A549 (cell line): ENCODE measurements at regions not wholly inside any gene's neighbourhood (a gene's known extent, or its start where the extent isn't known, plus 50 kb on each side); places are given as distances from the start of the nearest gene placed in this dataset.

Experiments
- ATAC-seq, 2 experiments: fragments of 200-7000 bp in 1 of 2; fragments of >200 bp in 1 of 2; cut with Nextera tagmentation in 1 of 2; cut with Tn5 transposase in 1 of 2; 3 replicates each; pipeline versions ENCODE4 v1.8.0 to v1.9.1; 2018 to 2020; ENCODE audit warnings: mild to moderate bottlenecking in 1 of 2, moderate library complexity in 1 of 2
- CTCF ChIA-PET: fragments of 300-600 bp; sonication (Branson Sonifier 250); formaldehyde crosslinking; extraction: SDS; loops from one replicate; lab custom pipeline; 2021; ENCODE audit warnings: antibody characterized with exemption, inconsistent platforms; lab: Yijun Ruan, JAX
- POLR2A ChIA-PET: fragments of 350-600 bp; formaldehyde crosslinking; extraction: SDS; loops from one replicate; lab custom pipeline; 2021; ENCODE audit warnings: antibody characterized with exemption, inconsistent platforms; lab: Yijun Ruan, JAX
- DNase-seq, 2 experiments: peaks; one replicate each; pipeline versions ENCODE4 v3.0.0 to v3.0.0-alpha.2; 2011 to 2016; ENCODE audit warnings: low read depth in 1 of 2, low spot score in 1 of 2
- FAIRE-seq: peaks from 2 replicates; lab custom pipeline; 2011; peaks lifted over from hg19 to GRCh38; lab: Jason Lieb, UNC
- H3K27ac ChIP-seq, 2 experiments: fragments of >200 bp; sonication (Bioruptor Twin); formaldehyde crosslinking; 3 replicates each; pipeline ENCODE4 v1.5.1; 2016 to 2017
- H3K4me1 ChIP-seq: fragments of >200 bp; sonication (Bioruptor Twin); formaldehyde crosslinking; 3 replicates; pipeline ENCODE4 v1.6.1; 2016
- H3K4me2 ChIP-seq: fragments of >200 bp; sonication (Bioruptor Twin); formaldehyde crosslinking; 3 replicates; pipeline ENCODE4 v1.6.1; 2016
- H3K4me3 ChIP-seq: fragments of >200 bp; sonication (Bioruptor Twin); formaldehyde crosslinking; 3 replicates; pipeline ENCODE4 v1.5.1; 2016
- H3K9me3 ChIP-seq: fragments of >200 bp; sonication (Bioruptor Twin); formaldehyde crosslinking; 3 replicates; pipeline ENCODE4 v1.6.1; 2016
- ATOH8 ChIP-seq: fragments of 250-450 bp; sonication (Bioruptor Pico); IDR thresholded peaks from 2 replicates; pipeline ENCODE4 v1.5.0; 2020; ENCODE audit warnings: low read depth, mild to moderate bottlenecking, moderate library complexity
- BHLHE40 ChIP-seq: IDR thresholded peaks from 2 replicates; pipeline ENCODE4 v1.6.1; 2012; ENCODE audit warnings: low read depth, low read length, inconsistent platforms
- CHD2 ChIP-seq: fragments of 150-350 bp; IDR thresholded peaks from 2 replicates; pipeline ENCODE4 v1.6.1; 2014; ENCODE audit warnings: low read length; ENCODE audit not compliant: partially characterized antibody
- CHD4 ChIP-seq: fragments of 200-600 bp; sonication (generic); IDR thresholded peaks from 2 replicates; pipeline ENCODE4 v1.6.1; 2016; ENCODE audit warnings: antibody characterized with exemption, mild to moderate bottlenecking, borderline replicate concordance
- CTCF ChIP-seq: fragments of >200 bp; sonication (Bioruptor Twin); formaldehyde crosslinking; IDR thresholded peaks from 3 replicates; pipeline ENCODE4 v1.5.1; 2016
- EHF ChIP-seq: fragments of 250-450 bp; sonication (Bioruptor Pico); IDR thresholded peaks from 2 replicates; pipeline ENCODE4 v1.5.0; 2020; ENCODE audit warnings: mild to moderate bottlenecking
- EHMT2 ChIP-seq: fragments of 200-600 bp; sonication (generic); IDR thresholded peaks from 2 replicates; pipeline ENCODE4 v1.6.1; 2016; ENCODE audit warnings: antibody characterized with exemption, low read depth, mild to moderate bottlenecking, moderate library complexity
- ELK1 ChIP-seq: fragments of 150-350 bp; IDR thresholded peaks from 2 replicates; pipeline ENCODE4 v1.6.1; 2014; ENCODE audit warnings: low read depth, mild to moderate bottlenecking, low read length
- FOXS1 ChIP-seq: fragments of 250-450 bp; sonication (Bioruptor Pico); IDR thresholded peaks from 2 replicates; pipeline ENCODE4 v1.5.0; 2020; ENCODE audit warnings: mild to moderate bottlenecking, moderate library complexity
- GATA3 ChIP-seq: IDR thresholded peaks from 2 replicates; pipeline ENCODE4 v1.6.1; 2012; ENCODE audit warnings: borderline replicate concordance
- HDAC2 ChIP-seq: fragments of 200-600 bp; sonication (generic); IDR thresholded peaks from 2 replicates; pipeline ENCODE4 v1.6.1; 2016
- HEYL ChIP-seq: fragments of 250-450 bp; sonication (Bioruptor Pico); IDR thresholded peaks from 2 replicates; pipeline ENCODE4 v1.8.0; 2021; ENCODE audit warnings: mild to moderate bottlenecking, moderate library complexity
- HMGXB4 ChIP-seq: fragments of 250-450 bp; sonication (Bioruptor Pico); IDR thresholded peaks from 2 replicates; pipeline ENCODE4 v1.5.0; 2021; ENCODE audit warnings: mild to moderate bottlenecking, moderate library complexity, borderline replicate concordance
- HOXA7 ChIP-seq: fragments of 250-450 bp; sonication (Bioruptor Pico); IDR thresholded peaks from 2 replicates; pipeline ENCODE4 v1.5.0; 2020; ENCODE audit warnings: mild to moderate bottlenecking, moderate library complexity
- HOXB13 ChIP-seq: fragments of 250-450 bp; sonication (Bioruptor Pico); IDR thresholded peaks from 2 replicates; pipeline ENCODE4 v1.5.0; 2020; ENCODE audit warnings: low read depth, mild to moderate bottlenecking, moderate library complexity
- HOXB5 ChIP-seq: fragments of 250-450 bp; sonication (Bioruptor Pico); IDR thresholded peaks from 2 replicates; pipeline ENCODE4 v1.5.0; 2020; ENCODE audit warnings: mild to moderate bottlenecking, moderate library complexity
- KDM5A ChIP-seq: fragments of 200-600 bp; sonication (generic); IDR thresholded peaks from 2 replicates; pipeline ENCODE4 v1.6.1; 2016; ENCODE audit warnings: antibody characterized with exemption, mild to moderate bottlenecking
- MAFK ChIP-seq: fragments of 450-650 bp; IDR thresholded peaks from 2 replicates; pipeline ENCODE4 v1.6.1; 2014; ENCODE audit not compliant: partially characterized antibody
- NFE2L2 ChIP-seq: fragments of 150-350 bp; conservative IDR thresholded peaks from 2 replicates; pipeline ENCODE4 v1.6.1; 2014; ENCODE audit warnings: low read length
- NPAS2 ChIP-seq: fragments of 250-450 bp; sonication (Bioruptor Pico); IDR thresholded peaks from 2 replicates; pipeline ENCODE4 v1.8.0; 2022; ENCODE audit warnings: mild to moderate bottlenecking, moderate library complexity, borderline replicate concordance
- NR3C1 ChIP-seq: fragments of >200 bp; sonication (Bioruptor Twin); formaldehyde crosslinking; IDR thresholded peaks from 3 replicates; pipeline ENCODE4 v1.6.1; 2017
- PHF8 ChIP-seq: fragments of 200-600 bp; sonication (generic); IDR thresholded peaks from 2 replicates; pipeline ENCODE4 v1.6.1; 2016; ENCODE audit warnings: low read depth, mild to moderate bottlenecking, antibody characterized with exemption, moderate library complexity, borderline replicate concordance
- POLR2A ChIP-seq: IDR thresholded peaks from 2 replicates; pipeline ENCODE4 v1.6.1; 2012; ENCODE audit warnings: mild to moderate bottlenecking, low read length
- RARB ChIP-seq: fragments of 250-450 bp; sonication (Bioruptor Pico); IDR thresholded peaks from 2 replicates; pipeline ENCODE4 v1.8.0; 2021; ENCODE audit warnings: mild to moderate bottlenecking, moderate library complexity
- RCOR1 ChIP-seq: fragments of 150-350 bp; IDR thresholded peaks from 2 replicates; pipeline ENCODE4 v1.6.1; 2014; ENCODE audit warnings: antibody characterized with exemption, low read length, low read depth
- SREBF2 ChIP-seq: fragments of 450-650 bp; IDR thresholded peaks from 2 replicates; pipeline ENCODE4 v1.6.1; 2014; ENCODE audit warnings: mild to moderate bottlenecking, moderate library complexity
- TFCP2L1 ChIP-seq: fragments of 250-450 bp; sonication (Bioruptor Pico); IDR thresholded peaks from 2 replicates; pipeline ENCODE4 v1.5.0; 2021; ENCODE audit warnings: mild to moderate bottlenecking
- ZC3H11A ChIP-seq: fragments of 450-650 bp; IDR thresholded peaks from 2 replicates; pipeline ENCODE4 v1.6.1; 2014; ENCODE audit warnings: antibody characterized with exemption, mild to moderate bottlenecking
- ZFP36 ChIP-seq: fragments of 450-650 bp; IDR thresholded peaks from 2 replicates; pipeline ENCODE4 v1.6.1; 2014; ENCODE audit warnings: borderline replicate concordance; ENCODE audit not compliant: partially characterized antibody
- WGBS: methylation state at CpG from one replicate; pipeline ENCODE4 v1.1.6; 2017; ENCODE audit errors: missing lambda C conversion rate; 5-methylcytosine and 5-hydroxymethylcytosine counted together

GRCh38 chr7:27351137-27351536, 108.5 kb downstream of the EVX1 start:
- Histone ChIP-seq H3K27ac (no peak overlapping the region), H3K4me3 (no peak overlapping the region), H3K9me3 (no peaks in the 10 kb centered on the region), H3K4me1 (peaks cover 12% of the 10 kb centered on the region), H3K4me2 (no peak overlapping the region)
- no peak for TF ChIP-seq EHF (CRISPR knock-in tag)
- TF ChIP-seq ELK1, result no peak
- TF ChIP-seq ATOH8 (CRISPR knock-in tag), result no peak
- TF ChIP-seq CHD4, result no peak
- no peak for TF ChIP-seq HOXA7
- no peak for TF ChIP-seq RCOR1
- no peak for TF ChIP-seq HOXB13 (CRISPR knock-in tag)
- no peak for TF ChIP-seq NFE2L2
- TF ChIP-seq ZFP36, result no peak
- TF ChIP-seq SREBF2, result no peak
- no peak for TF ChIP-seq NPAS2 (CRISPR knock-in tag)
- no peak for TF ChIP-seq CHD2
- TF ChIP-seq KDM5A, result no peak
- no peak for TF ChIP-seq TFCP2L1
- no peak for TF ChIP-seq HDAC2
- FAIRE-seq, result no peak
- DNase-seq, result no peak
- ChIA-PET CTCF (no interaction called here), POLR2A (no interaction called here)
- no peak for ATAC-seq
- WGBS, result 85% methylated on average over 5 of the region's 5 CpGs

GRCh38 chr7:27351786-27352185, 109.2 kb downstream of the EVX1 start:
- Histone ChIP-seq H3K9me3 (no peaks in the 10 kb centered on the region), H3K4me2 (no peak overlapping the region), H3K27ac (no peak overlapping the region), H3K4me3 (no peak overlapping the region), H3K4me1 (peaks cover 9% of the 10 kb centered on the region; the same call in 2 of the 3 replicates)
- ChIA-PET CTCF (no interaction called here), POLR2A (no interaction called here)
- FAIRE-seq, result no peak
- no peak for ATAC-seq
- 48% methylated on average over 4 of the region's 5 CpGs for WGBS
- DNase-seq, result no peak
- TF ChIP-seq RARB, result no peak
- TF ChIP-seq ZC3H11A, result no peak
- TF ChIP-seq POLR2A, result no peak
- TF ChIP-seq FOXS1 (CRISPR knock-in tag), result no peak
- TF ChIP-seq BHLHE40, result no peak
- TF ChIP-seq EHMT2, result no peak

- DNase-seq (no peak), FAIRE-seq (no peak), ATAC-seq (no peak)
- Histone ChIP-seq H3K27ac (no peak overlapping the region), H3K4me1 (peaks cover 4% of the 10 kb centered on the region; the same call in 2 of the 3 replicates), H3K9me3 (no peaks in the 10 kb centered on the region), H3K4me2 (no peak overlapping the region), H3K4me3 (no peak overlapping the region)
- CTCF ChIA-PET, result no interaction called here
- WGBS, result 81% methylated on average over 9 of the region's 9 CpGs
- POLR2A ChIA-PET, result interaction anchor here (0.7 kb wide), 1 partner anchor 16 kb away, joined by 3 read pairs; no protein-coding TSS in a partner anchor
- no peak for TF ChIP-seq MAFK
- no peak for TF ChIP-seq RCOR1
- no peak for TF ChIP-seq HMGXB4
- TF ChIP-seq BHLHE40, result no peak
- TF ChIP-seq HOXA7, result no peak
- TF ChIP-seq TFCP2L1, result no peak
- TF ChIP-seq GATA3, result no peak
- no peak for TF ChIP-seq HOXB13 (CRISPR knock-in tag)
- no peak for TF ChIP-seq ZC3H11A
- no peak for TF ChIP-seq PHF8
- no peak for TF ChIP-seq EHF (CRISPR knock-in tag)
- no peak for TF ChIP-seq CTCF
- no peak for TF ChIP-seq SREBF2
- TF ChIP-seq NR3C1, result no peak
- no peak for TF ChIP-seq NFE2L2
- no peak for TF ChIP-seq HOXB5 (CRISPR knock-in tag)
- TF ChIP-seq HEYL (CRISPR knock-in tag), result no peak
Measured at GRCh38 chr7:27359181-27360125, 116.9 kb downstream of the EVX1 start.
